Right lobe of liver (tissue), 6 donors: ENCODE measurements at regions not wholly inside any gene's neighbourhood (a gene's known extent, or its start where the extent isn't known, plus 50 kb on each side); places are given as distances from the start of the nearest gene placed in this dataset.

Experiments
- ATAC-seq, 4 donors: fragments of 200-7000 bp; cut with Tn5 transposase; one replicate each; pipeline ENCODE4 v1.9.1; 2020; ENCODE audit warnings: mild to moderate bottlenecking in 4 of 4, moderate library complexity in 4 of 4
- DNase-seq, 3 donors: peaks; one replicate each; pipeline ENCODE4 v3.0.0-alpha.2; 2020
- H3K27ac ChIP-seq, 3 donors: fragments of 200-600 bp; one replicate each; pipeline ENCODE4 v1.8.0; 2022
- H3K27me3 ChIP-seq, 2 donors: fragments of 200-600 bp; one replicate each; pipeline ENCODE4 v1.8.0; 2022
- H3K36me3 ChIP-seq, 4 donors: fragments of 200-600 bp; sonication (generic) in 1 of 4; one replicate each; pipeline versions ENCODE4 v1.5.1 to v1.8.0; 2017 to 2022; ENCODE audit warnings: control low read depth in 1 of 4
- H3K4me1 ChIP-seq, 4 donors: fragments of 200-600 bp; sonication (generic) in 1 of 4; one replicate each; pipeline versions ENCODE4 v1.5.1 to v1.8.0; 2017 to 2022; ENCODE audit warnings: control low read depth in 1 of 4
- H3K4me3 ChIP-seq, 3 donors: fragments of 200-600 bp; one replicate each; pipeline ENCODE4 v1.8.0; 2022
- H3K9me3 ChIP-seq, 4 donors: fragments of 200-600 bp; sonication (generic) in 1 of 4; one replicate each; pipeline versions ENCODE4 v1.5.1 to v1.8.0; 2017 to 2022; ENCODE audit warnings: control low read depth in 1 of 4
- POLR2A ChIP-seq: fragments of 450-650 bp; IDR thresholded peaks from one replicate; pipeline ENCODE4 v1.6.1; 2017; ENCODE audit warnings: antibody characterized with exemption, mild to moderate bottlenecking
- WGBS: methylation state at CpG from one replicate; pipeline ENCODE4 v1.1.6; 2018; ENCODE audit warnings: low coverage, low lambda C conversion rate; ENCODE audit not compliant: insufficient coverage; ENCODE audit errors: missing lambda C conversion rate; 5-methylcytosine and 5-hydroxymethylcytosine counted together
- intact Hi-C, 2 donors: fragments of 100-400 bp; cut with DNase I; formaldehyde crosslinking; loops; one replicate each; pipeline versions ENCODE4 v1.11.2 to v1.14.1; 2022
- TF ChIP-seq, protein P1 (sequence below), 4 donors: fragments of 200-600 bp in 3 of 4; fragments of 450-650 bp in 1 of 4; IDR thresholded peaks; one replicate each; pipeline versions ENCODE4 v1.5.1 to v1.8.0; 2016 to 2022; ENCODE audit warnings: antibody characterized with exemption in 4 of 4, mild to moderate bottlenecking in 2 of 4
- donor health status: DM: no; HTN: yes; CAD: no.
- donor health status: DM: no; HTN: no; CAD: no.
- donor health status: DM: no; HTN: no; CAD: no.
- donor health status: DM: no; HTN: yes; CAD: no.
- donor health status: DM: no; HTN: yes; CAD: no.

DNA sequence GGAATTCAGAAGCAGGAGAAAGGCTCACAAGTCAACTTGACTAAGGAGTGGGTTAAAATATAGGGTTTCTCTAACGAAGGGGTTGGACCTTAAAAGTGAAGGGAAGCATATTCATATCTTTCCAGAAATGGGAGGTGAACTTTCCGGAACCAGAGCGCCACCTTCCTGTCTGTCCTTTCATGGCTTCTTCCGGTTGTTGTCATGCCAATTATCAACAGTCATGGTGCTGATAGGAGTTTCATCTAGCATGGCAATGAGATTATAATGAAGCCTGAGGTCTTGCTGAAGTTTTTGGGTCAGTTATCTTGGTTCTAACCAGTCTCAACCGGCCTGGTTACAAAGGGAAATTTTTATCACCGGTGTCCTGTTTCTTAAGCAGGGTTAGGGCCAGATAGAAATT, 162.9 kb upstream of the NBEA start:
- Histone ChIP-seq H3K4me3 (no peak overlapping the region), H3K27me3 (no peaks in the 10 kb centered on the region), H3K27ac (no peak overlapping the region), H3K4me1 (no peaks in the 10 kb centered on the region), H3K36me3 (no peaks in the 10 kb centered on the region), H3K9me3 (no peaks in the 10 kb centered on the region)
- intact Hi-C loops: no loop called here
- TF ChIP-seq, protein P1, sequence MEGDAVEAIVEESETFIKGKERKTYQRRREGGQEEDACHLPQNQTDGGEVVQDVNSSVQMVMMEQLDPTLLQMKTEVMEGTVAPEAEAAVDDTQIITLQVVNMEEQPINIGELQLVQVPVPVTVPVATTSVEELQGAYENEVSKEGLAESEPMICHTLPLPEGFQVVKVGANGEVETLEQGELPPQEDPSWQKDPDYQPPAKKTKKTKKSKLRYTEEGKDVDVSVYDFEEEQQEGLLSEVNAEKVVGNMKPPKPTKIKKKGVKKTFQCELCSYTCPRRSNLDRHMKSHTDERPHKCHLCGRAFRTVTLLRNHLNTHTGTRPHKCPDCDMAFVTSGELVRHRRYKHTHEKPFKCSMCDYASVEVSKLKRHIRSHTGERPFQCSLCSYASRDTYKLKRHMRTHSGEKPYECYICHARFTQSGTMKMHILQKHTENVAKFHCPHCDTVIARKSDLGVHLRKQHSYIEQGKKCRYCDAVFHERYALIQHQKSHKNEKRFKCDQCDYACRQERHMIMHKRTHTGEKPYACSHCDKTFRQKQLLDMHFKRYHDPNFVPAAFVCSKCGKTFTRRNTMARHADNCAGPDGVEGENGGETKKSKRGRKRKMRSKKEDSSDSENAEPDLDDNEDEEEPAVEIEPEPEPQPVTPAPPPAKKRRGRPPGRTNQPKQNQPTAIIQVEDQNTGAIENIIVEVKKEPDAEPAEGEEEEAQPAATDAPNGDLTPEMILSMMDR (IDR thresholded peaks at IDR 0.05): no peak
- no peak for TF ChIP-seq POLR2A
- WGBS: 72% methylated on average over 6 of the region's 6 CpGs
- no peak for DNase-seq
- ATAC-seq: no peak

DNA sequence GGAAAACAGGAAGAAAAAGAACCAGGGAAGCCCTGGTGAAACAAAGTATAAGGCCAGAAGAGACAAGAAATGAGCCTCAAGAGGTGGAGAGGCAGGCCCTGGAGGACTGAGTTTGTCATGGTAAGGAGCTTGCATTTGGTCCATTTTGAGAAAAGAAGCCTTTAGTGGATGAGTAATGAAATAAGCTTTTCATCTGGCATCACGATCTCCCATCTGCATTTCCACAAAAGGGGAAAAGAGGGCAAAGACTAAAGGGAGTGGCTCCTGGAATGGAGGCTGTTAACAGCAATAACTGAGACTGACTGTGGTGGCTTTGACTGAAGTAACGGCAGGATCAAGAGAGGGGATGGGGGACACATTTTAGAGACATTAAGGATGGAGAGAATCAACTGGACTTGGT, 148.8 kb upstream of the NBEA start:
- ATAC-seq (no peak), DNase-seq (no peak)
- H3K27me3 ChIP-seq: no peaks in the 10 kb centered on the region
- H3K27ac ChIP-seq: no peak overlapping the region
- no peaks in the 10 kb centered on the region for H3K36me3 ChIP-seq
- no peak for TF ChIP-seq POLR2A
- TF ChIP-seq, protein P1 (IDR thresholded peaks at IDR 0.05): no peak
- H3K9me3 ChIP-seq: no peaks in the 10 kb centered on the region
- intact Hi-C loops: no loop called here
- no peak overlapping the region for H3K4me3 ChIP-seq
- WGBS: 67% methylated on average over 2 of the region's 2 CpGs
- H3K4me1 ChIP-seq: no peaks in the 10 kb centered on the region

DNA sequence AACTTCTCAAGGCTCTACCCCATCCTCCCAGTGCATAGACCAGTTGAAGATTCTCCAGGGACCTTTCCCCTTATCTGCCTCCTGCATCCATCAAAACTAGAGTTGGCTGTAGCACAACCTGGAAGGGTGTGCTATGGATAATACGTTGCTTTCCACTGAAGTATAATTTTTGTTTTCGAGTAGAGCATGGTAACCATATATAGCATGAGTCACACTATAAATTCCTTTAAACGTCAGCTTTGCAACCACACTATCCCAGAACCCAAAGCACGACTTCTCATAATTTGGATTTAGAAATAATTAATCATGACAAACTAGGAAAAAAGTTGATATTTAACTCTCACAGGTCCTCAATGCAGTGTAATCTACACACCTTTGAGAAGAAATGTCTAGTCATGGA, 138.3 kb upstream of the NBEA start:
- Histone ChIP-seq H3K27me3 (no peaks in the 10 kb centered on the region), H3K36me3 (no peaks in the 10 kb centered on the region), H3K4me3 (no peak overlapping the region), H3K4me1 (no peaks in the 10 kb centered on the region), H3K27ac (no peak overlapping the region), H3K9me3 (no peaks in the 10 kb centered on the region)
- TF ChIP-seq POLR2A: no peak
- TF ChIP-seq, protein P1 (IDR thresholded peaks at IDR 0.05): no peak
- intact Hi-C loops: no loop called here
- no peak for DNase-seq
- ATAC-seq: no peak
- 60% methylated on average over 4 of the region's 4 CpGs for WGBS

DNA sequence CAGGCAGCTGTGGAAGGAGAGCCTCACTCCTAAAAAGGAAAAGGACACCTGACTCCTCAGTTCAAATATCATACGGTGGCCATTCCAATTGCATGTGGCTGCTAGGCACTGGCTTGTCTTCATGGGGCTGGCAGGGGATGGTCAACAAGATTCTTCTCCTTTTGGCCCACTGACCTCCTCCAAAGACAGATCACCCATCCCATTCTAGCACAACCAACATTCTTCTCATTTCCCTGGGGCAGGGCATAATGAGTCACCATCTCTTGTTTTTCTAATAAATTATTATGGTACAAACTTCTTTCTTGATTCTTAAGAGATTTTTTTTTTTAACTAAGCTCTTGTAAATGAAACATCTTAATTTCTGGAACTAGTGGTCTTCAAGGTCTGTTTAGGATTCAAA, 136.7 kb upstream of the NBEA start:
- Histone ChIP-seq H3K9me3 (no peaks in the 10 kb centered on the region), H3K4me3 (no peak overlapping the region), H3K27me3 (no peaks in the 10 kb centered on the region), H3K36me3 (no peaks in the 10 kb centered on the region), H3K27ac (no peak overlapping the region), H3K4me1 (no peaks in the 10 kb centered on the region)
- ATAC-seq (no peak), DNase-seq (no peak)
- TF ChIP-seq, protein P1 (IDR thresholded peaks at IDR 0.05): no peak
- no peak for TF ChIP-seq POLR2A
- intact Hi-C loops: no loop called here
- whole genome bisulfite sequencing: 83% methylated on average over 1 of the region's 1 CpG

DNA sequence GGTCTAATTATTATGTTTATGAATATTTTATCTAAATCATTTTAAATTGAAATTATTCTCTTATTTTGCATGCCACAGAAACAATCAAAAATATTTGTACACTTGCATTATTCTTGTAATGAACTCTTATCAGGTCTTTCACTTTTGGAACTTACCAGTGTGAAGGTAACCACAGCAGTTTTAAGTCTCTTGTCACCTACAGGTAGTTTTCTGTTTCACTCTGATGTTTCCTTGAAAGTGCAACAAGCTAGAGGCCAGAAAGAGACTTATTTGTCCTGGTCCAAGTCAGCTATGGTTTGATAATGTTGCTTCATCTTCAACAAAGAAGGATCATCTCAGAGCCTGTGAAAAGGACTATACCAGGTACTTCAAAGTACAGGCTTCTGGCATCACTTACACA, 133.4 kb upstream of the NBEA start:
- DNase-seq (no peak), ATAC-seq (no peak)
- H3K27me3 ChIP-seq: no peaks in the 10 kb centered on the region

More for the DNA sequence above, 133.4 kb upstream of the NBEA start:
- Histone ChIP-seq H3K4me1 (no peaks in the 10 kb centered on the region), H3K27ac (no peak overlapping the region), H3K36me3 (no peaks in the 10 kb centered on the region), H3K9me3 (no peaks in the 10 kb centered on the region), H3K4me3 (no peak overlapping the region)
- TF ChIP-seq, protein P1 (IDR thresholded peaks at IDR 0.05): no peak
- TF ChIP-seq POLR2A: no peak
- intact Hi-C loops: no loop called here
